Stimulated activated CD8-positive, alpha-beta memory T cell treated with anti-CD3 and anti-CD28 coated beads, Interleukin-4, amount 100 ng/mL, for 4 hours (primary cell): ENCODE measurements at regions not wholly inside any gene's neighbourhood (a gene's known extent, or its start where the extent isn't known, plus 50 kb on each side); places are given as distances from the start of the nearest gene placed in this dataset.
"Not testable (repeated sequence)": the region's sequence is repeated elsewhere in the genome, so short reads cannot be mapped to it uniquely, and the experiment has no call there.

Experiments
- DNase-seq, 2 donors: peaks; one replicate each; pipeline ENCODE4 v3.0.0-alpha.2; 2020; ENCODE audit warnings: low read depth in 2 of 2, low spot score in 1 of 2

DNA sequence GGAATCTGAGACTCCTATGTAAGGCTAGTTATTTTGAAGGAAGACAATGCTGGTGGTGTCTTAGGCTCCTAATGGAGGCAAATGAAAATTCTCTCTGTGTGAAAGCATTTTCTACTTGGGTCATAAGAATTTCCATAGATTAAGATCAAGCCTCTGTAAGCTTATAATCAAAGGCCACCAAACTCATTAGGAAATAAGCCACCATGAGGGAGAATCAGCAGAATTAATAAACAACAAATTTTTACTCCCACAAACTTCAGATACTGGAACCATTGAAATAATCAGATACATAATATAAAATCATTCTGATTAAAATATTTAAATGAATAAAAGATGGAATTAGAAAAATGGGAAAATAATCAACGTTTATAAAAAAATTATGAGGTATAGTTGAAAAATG is 178.7 kb downstream of the NPIPA8 start:
- DNase-seq = not testable (repeated sequence)

DNA sequence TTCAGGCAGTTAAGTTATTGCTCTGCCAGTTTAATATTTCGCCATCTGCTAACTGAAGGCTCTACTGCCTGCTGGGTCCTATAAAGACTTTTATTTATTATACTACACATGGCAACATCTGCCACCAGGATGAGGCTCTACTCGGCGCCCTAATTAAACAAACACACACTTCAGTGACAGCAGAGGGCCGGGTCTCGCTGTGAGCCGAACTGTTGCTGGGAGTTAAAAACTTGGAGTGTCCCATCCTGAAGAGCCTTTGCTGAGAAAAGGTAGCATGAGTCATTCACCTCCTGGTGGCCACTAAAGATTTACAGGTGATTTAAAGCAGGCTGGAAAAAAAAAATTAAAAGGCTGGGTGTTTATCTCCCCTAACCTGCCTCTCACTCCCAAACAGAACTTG is 183.7 kb downstream of the NPIPA8 start:
- DNase-seq = not testable (repeated sequence)

DNA sequence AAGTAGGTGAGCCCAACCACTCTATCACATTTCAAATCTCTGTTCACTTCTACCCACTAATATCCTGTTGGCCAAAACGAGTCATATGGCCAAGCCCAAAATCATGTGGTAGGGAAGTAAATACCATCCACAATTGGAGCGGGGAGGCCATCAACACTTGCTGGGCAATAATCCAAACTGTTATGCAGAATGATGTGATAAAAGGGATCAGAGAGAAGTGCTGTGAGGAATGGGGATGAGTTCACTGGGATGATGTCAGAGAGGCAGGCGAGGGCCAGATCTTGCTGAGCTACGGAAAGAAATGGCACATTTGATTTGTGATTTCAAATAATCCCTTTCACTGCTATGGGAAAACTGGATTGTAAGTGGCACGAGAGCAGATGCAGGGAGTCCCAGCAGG is 188.4 kb downstream of the NPIPA8 start:
- DNase-seq = not testable (repeated sequence)

DNA sequence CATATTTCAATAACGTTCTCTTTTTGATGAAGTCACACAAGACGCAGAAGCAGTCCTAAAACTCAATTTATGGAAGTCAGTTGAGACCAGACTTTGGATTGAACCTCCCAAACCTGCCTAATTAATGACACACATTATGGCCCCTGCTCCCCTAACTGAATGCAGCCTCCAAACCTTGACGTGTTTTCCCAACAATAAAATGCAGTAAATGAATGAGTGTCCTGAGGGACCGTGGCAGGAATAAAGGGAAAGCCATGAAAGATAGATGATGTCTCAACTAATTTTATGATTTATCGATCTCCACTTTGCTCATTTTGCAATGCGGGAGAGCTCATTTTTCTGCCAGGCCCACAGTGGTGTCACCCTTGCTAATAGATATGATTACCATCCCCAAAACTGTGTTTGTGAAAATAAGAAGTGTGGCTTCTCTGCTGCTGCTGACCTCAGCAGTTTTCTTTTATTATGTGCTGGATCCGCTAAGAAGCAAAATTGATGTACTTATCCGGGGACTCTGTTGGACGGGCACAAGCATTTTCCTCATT is 189.9 kb downstream of the NPIPA8 start:
- not testable (repeated sequence) for DNase-seq

DNA sequence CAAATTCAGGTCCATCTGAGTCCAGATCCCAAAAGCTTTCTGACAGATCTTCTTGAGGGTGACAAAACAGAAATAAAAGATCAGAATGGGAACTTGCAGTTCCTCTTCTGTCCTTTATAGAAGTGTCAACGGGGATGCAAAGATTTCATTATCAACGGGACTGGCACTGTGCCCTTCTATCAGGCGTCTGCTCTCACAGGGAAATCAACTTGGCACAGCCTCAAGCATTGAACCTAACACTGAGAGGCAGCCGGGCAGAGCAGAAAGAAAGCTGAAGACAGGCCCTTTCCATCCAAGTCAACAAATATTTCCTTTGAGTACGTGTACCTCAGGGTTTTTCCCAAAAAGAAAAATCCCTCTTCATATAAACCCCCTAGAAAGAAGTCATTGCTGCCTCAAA is 194.5 kb downstream of the NPIPA8 start:
- not testable (repeated sequence) for DNase-seq

DNA sequence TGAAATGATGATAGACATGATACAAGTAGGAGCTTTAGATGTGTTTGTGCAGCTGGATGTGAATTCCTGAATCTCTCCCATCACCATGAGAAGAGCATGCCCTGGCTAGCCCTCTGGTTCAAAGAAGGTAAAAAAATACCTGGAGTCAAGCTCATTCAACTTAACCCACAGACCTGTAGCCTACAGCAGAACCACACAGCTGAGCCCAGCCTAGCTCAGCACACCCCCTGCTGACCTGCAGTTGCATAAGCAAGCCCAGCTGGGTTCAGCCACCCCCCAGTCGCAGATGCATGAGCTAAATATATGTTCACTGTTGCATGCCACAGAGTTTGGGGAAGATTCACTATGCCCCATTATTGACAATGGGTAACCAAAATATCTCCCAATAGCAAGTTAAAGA is 200.2 kb downstream of the NPIPA8 start:
- DNase-seq = not testable (repeated sequence)

DNA sequence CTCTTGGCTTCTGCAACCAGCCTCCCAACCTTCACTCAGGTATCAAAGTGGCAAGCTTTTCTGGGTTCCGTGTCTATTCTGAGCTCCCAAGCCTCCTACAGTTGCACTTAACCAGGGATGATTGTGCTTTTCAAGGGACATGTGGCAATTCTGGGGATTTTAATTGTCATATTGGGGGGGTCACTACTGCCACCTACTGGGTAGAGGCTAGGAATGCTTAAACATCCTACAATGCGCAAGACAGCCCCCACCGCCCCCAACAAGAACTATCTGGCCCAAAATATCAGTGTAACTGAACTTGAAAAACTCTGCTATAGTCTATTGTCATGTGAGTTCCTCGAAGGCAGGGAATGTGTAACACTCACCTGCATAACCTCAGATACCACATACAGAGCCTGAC is 201.5 kb downstream of the NPIPA8 start:
- not testable (repeated sequence) for DNase-seq

DNA sequence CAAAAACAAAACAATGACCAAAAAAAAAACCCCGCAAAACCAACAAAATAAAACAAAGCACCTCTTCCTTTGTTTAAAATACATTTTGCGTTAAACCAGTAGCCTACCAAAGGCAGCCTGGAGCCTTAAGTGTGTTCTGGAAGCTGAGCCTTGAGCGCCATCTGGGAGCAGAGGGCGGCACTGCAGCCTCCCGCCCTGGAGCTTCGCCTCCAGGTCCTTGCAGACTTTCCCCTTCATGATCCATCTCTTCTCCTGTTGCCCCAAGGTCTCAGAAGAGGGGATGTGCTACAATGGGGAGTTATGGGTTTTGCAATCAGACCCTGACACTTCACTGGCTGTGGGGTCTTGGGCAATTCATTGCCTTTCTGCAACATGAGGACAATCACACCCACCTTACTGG is 204.9 kb downstream of the NPIPA8 start:
- DNase-seq = not testable (repeated sequence)

DNA sequence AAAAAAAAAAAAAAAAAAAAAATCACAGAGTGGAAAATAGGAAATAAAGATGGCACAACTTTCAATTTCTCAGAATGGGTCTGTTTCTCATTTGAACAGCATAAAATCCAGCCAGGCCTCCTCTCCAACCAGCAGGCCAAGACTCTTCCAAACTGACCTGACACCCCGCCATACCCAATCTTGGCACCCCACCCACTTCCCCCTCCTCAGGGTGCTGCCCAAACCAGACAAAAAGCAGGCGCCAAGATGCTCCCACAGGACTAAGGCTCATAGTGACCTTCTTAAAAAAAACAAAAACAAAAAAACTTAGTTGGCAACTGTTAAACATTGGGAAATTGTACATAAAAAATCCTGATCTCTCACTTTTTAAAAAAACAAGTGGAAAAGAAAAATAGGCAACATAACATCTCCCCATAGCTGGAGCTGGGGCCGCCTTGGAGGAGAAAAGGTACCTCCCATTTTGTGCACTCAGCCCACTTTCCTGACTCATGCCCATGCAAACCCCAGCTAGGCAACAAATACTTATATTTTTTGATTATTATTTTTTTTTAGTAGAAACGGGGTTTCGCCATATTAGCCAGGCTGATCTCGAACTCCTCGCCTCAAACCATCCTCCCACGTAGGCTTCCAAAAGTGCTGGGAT is 205.9 kb downstream of the NPIPA8 start:
- not testable (repeated sequence) for DNase-seq

DNA sequence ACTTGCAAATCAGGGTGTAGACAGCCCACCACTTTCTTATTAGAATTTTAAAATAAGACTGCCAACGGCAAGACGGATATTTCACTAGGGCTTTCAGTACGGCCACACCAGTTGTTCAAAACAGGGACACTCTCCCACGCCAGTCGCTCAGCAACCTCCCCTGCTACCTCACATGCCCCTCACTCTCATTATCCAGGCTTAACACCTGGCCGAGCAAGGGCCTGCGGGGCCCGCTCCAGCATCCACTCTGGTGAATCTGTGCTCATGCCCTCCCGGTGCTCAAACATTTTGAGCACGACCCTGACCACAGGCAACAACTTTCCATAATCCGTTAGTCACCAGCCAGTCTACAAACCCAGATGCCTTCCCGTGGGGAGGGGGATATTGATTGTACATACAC is 209.5 kb downstream of the NPIPA8 start:
- DNase-seq = not testable (repeated sequence)

DNA sequence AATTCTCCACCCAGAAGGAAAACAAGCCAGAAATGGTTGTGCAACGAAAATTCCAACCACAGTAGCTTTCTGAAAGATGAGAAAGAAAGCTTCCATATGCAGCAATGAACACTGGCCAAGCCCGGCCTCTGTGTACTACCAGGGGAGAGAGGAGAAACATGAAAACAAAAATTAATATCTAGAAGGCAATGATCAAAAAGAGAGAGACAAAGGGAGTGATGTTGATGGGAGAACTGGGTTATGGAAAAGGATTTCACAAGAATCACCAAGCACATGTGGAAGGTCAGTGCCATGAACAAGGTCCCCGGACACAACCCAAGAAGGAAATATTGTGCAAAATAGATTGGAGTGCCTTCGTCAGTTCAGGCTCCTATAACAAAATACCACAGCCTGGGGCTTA is 217.4 kb downstream of the NPIPA8 start:
- DNase-seq = not testable (repeated sequence)

DNA sequence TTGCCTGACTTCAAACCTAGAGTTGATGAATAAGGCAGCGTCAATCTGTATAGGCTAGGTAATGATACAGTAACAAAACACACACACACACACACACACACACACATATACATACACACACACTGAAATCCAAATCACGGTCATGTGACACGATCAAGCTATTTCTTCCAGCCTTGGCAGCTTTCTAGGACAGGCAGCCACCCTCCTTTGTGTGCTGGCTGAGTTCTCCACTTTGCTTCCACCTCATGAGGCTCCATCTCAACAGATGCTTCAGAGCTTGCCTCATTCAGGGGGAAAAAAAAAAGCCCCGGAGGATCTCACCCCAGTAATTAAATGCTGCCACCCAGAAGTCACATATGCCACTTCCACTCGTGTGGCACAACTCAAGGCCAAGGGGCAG is 217.9 kb downstream of the NPIPA8 start:
- DNase-seq = not testable (repeated sequence)

DNA sequence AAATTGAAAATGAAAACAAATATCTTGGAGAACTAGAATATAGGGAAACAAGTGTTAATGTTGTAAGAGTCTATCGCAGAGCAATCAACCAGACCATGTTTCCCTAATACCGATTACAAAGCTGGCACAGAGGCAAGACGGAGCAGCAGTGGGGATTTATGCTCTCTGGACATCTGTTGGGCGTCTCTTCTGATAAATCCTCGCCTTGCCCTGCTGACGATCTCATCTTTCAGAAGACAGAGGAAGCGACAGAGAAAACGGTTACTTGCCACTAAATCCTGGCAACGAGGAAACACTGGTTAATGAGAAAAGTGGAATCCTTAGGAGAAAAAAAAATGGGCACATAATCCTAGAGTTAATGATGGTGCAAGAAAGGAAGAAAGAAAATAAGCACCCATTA is 218.5 kb downstream of the NPIPA8 start:
- DNase-seq = not testable (repeated sequence)

DNA sequence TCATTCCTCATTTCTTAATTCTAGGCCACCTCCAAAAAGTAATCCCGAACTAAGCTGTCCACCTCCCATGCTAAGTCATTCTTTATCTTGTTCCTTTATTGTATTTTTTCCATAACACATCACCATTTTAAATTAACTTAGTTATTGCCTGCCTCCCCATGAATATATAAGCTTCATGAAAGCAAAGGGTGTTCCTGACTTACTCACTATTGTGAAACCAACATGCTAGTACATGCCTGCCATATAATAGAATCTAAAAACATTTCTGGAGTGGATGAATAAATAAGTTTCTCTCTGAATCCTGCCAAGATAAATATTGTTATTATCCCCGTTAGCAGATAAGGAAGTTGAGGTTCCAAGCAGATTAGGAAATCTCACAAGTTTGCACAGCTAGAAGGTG is 232.1 kb downstream of the NPIPA8 start:
- DNase-seq = not testable (repeated sequence)

DNA sequence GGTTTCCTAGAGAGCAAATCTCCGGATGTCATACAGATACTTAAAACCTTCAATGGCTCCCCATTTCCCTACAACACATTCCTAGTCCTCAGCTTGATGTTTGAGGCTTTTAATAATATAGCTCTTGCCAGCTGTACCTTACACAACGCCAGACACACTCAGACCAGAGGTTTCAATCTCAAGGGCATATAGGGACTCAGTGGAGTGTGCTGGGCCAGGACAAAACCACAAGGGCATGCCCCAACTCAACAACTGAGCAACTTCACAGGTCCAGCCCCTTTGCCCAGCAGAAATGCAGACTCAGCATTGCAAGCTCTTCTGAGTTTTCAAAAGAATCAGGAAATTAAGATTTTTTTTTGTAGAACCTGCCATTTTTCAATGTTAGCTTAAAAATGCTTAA is 235.5 kb downstream of the NPIPA8 start:
- DNase-seq = not testable (repeated sequence)

DNA sequence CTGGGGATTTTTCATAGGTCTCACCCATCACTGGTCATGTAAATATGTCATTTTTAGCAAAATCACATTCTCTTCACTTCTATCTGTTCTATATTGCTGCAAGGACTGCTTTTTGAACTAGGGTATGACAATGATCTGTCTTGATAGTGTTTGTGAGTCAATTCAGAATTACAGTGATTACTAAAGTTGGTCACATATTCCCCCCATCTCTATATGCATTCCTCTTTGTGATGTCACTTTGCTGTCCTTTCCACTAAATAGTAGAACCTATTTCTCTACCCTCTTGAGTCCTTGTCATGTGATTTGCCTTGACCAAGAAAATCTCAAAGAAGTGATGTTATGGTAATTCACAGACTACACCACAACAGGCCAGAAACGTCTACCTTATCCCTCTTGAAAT is 243.9 kb downstream of the NPIPA8 start:
- DNase-seq = not testable (repeated sequence)

DNA sequence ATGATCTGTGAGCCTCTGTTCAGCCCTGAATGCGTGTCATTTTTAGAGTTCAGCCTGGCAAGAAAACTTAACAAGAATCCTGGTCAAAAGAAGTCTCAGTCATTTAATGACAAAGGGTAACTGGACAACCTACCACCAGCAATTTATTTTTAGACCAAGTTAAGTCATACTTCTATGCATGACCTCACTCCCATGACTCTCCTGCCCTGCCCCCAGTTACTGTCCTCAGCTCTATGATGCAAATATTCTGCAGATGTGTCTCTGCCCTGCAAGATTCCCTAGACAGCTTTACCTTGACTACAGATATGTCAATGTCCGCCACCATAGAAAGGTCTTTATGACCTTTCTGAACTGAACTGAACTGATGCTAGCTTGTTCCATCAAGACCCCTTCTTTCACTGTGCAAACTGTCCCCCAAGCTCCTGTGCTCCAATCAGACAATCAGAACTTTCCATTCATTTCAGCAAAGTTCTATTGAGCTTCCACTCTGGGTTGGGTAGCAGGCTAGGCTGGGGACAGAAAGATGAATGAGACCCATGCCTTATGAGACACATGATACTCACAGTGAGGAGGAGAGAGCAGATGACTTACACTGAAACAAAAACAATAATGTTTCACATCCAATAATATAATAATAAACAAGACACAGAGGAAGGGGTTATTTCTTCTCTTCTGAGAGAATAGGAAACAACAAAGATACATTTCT is 255.7 kb downstream of the NPIPA8 start:
- not testable (repeated sequence) for DNase-seq

DNA sequence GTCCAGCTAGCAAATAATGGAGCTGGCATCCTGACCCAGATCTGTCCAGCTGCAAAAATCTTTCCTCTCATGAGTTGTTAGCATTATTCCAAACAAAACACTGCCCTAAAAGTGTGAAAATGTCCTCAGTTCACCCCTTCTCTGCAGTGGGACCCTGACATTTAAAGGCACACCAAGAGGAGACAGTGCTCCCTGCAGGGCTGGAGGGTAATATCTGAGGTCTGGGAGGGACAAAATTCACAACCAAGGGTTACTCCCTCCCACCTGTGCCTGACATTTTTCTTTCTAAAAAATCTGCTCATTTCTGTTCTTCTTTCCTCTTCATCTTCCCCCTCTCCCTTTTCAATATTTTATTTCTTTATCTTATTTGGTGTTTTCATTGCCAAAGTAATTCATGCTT is 258.6 kb downstream of the NPIPA8 start:
- not testable (repeated sequence) for DNase-seq

DNA sequence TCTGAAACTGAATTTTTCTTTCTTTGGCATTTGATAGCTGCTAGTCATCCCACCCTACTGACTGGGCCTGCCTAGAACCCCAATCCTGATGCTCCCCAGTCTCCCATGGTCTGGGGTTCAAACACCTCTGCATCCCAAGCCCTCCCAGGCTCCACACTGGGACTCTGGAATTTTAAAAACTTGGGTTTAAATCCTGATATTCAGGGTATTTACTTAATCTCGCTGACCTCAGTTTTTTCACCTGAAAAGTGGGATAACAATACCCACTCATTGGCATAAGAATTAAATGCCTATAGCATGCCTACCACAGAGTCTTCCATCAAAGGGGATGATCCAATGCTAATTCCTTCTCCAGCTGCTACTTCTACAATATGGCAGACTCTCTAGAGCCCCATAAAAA is 264.4 kb downstream of the NPIPA8 start:
- no peak for DNase-seq

DNA sequence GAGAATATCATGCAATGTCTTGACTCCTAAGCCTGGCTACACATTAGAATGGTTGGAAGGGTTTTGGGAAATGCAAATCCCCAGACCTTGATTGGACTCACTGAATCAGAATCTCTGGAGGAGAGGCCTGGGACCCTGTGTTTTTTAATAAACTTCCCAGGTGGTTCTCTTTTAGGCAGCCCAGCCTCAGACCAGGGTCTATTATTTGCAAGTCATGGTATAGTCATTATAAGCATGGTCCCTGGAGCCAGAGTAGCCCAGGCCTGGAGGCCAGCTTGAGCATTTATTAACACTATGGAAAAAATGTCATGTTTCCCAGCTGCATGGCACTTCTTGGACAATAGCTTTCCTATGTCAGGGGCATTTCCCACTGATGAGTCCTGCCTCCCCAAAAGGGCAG is 266.9 kb downstream of the NPIPA8 start:
- no peak for DNase-seq

DNA sequence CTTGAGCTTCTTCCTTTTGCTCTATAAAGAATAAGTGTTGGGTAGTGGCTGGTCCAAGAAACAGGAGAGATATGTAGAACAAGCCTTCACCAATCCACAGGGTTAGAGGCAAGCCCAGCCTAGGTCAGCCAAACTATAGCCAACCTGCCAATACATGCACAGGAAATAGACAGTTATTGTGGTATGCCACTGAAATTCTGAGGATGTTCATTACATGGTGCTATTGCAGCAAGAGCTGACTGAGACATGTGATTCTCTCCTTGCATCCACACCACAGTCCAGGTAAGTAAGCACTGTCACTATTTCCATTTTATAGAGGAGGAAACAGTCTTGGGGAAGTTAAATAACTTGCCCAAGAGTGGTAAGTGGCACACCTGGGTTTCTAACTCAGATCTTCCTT is 268.1 kb downstream of the NPIPA8 start:
- DNase-seq = no peak

DNA sequence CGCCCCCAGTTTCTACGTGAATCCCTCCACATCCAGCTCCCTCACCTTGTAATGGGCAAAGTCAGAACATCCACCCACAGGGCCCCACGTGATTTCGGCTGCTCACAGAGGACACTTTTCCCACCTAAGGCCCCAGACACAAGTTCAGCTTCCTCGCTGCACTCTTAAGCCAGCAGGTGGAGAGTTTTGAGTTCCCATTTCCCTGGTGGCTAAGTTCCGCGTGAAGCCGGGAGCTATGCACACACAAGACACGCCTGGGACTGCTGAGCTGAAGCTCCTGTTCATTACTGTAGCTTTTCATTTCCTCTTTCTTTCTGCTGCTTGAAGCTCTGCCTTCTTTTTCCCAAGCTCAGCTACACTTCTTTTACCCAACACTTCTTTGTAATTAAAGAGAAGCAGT is 273.8 kb downstream of the NPIPA8 start:
- DNase-seq = no peak

DNA sequence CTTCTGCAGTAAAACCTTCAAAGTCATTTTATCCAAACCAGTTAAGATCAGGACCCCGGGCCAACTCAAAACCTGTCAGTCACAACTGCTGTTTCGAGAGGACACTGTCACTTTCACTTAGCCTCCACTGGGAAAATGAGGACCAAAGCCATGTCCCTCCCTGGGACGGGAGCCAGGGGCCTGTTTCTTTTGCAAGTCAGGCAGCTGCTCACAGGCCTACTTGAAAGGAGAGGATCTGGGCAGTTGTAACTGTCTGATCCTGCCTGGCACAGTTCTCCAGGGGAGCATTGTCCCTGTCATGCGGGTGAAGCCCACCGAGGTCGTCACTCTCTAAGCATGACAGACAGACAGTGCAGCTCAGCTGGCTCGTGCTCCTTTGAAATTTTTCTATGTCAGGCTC is 276.2 kb downstream of the NPIPA8 start:
- DNase-seq = no peak
